ENCODE measurements at regions not wholly inside any gene's neighbourhood (a gene's known extent, or its start where the extent isn't known, plus 50 kb on each side); places are given as distances from the start of the nearest gene placed in this dataset.

GRCh38 chr6:144619966-144620365 is 334.8 kb downstream of the UTRN start:
- no peak for TF ChIP-seq TEAD4 (IDR thresholded peaks at IDR 0.05)
- TF ChIP-seq TAF1 (IDR thresholded peaks at IDR 0.05; ENCODE audit: low read depth): no peak
- no peak for TF ChIP-seq RAD21 (IDR thresholded peaks at IDR 0.05; ENCODE audit: low read depth)
- TF ChIP-seq MAX (IDR thresholded peaks at IDR 0.05): no peak
- no peak for TF ChIP-seq REST (IDR thresholded peaks at IDR 0.05; ENCODE audit: low read depth)
- TF ChIP-seq FOXM1 (IDR thresholded peaks at IDR 0.05; ENCODE audit: borderline replicate concordance, low read depth): no peak
- no peak for TF ChIP-seq EGR1 (IDR thresholded peaks at IDR 0.05)
- TF ChIP-seq YY1 (IDR thresholded peaks at IDR 0.05; ENCODE audit: low read depth): no peak
- no peak for TF ChIP-seq CEBPB (IDR thresholded peaks at IDR 0.05)
- no peak for TF ChIP-seq TCF12 (IDR thresholded peaks at IDR 0.05; ENCODE audit: low read depth)
- no peak for TF ChIP-seq ZBTB7A (IDR thresholded peaks at IDR 0.05; ENCODE audit: low read depth)
- no peak for TF ChIP-seq CREB1 (IDR thresholded peaks at IDR 0.05; ENCODE audit: low read depth)
- TF ChIP-seq NFIC (IDR thresholded peaks at IDR 0.05): no peak
- TF ChIP-seq EP300 (IDR thresholded peaks at IDR 0.05; ENCODE audit: borderline replicate concordance): no peak
- no peak for TF ChIP-seq USF1 (IDR thresholded peaks at IDR 0.05)

GRCh38 chr6:144621332-144621731 is 336.2 kb downstream of the UTRN start:
- TF ChIP-seq EGR1 (IDR thresholded peaks at IDR 0.05) (no peak), ZBTB7A (IDR thresholded peaks at IDR 0.05; ENCODE audit: low read depth) (no peak), MAX (IDR thresholded peaks at IDR 0.05) (no peak), CREB1 (IDR thresholded peaks at IDR 0.05; ENCODE audit: low read depth) (no peak), TAF1 (IDR thresholded peaks at IDR 0.05; ENCODE audit: low read depth) (no peak), RAD21 (IDR thresholded peaks at IDR 0.05; ENCODE audit: low read depth) (no peak), USF1 (IDR thresholded peaks at IDR 0.05) (no peak), CEBPB (IDR thresholded peaks at IDR 0.05) (no peak), FOXM1 (IDR thresholded peaks at IDR 0.05; ENCODE audit: borderline replicate concordance, low read depth) (no peak), TCF12 (IDR thresholded peaks at IDR 0.05; ENCODE audit: low read depth) (no peak), REST (IDR thresholded peaks at IDR 0.05; ENCODE audit: low read depth) (no peak), TEAD4 (IDR thresholded peaks at IDR 0.05) (no peak), YY1 (IDR thresholded peaks at IDR 0.05; ENCODE audit: low read depth) (no peak), NFIC (IDR thresholded peaks at IDR 0.05) (no peak)

GRCh38 chr6:144624246-144624645 is 339.1 kb downstream of the UTRN start:
- no peak for TF ChIP-seq CEBPB (IDR thresholded peaks at IDR 0.05)
- no peak for TF ChIP-seq EP300 (IDR thresholded peaks at IDR 0.05; ENCODE audit: borderline replicate concordance)
- TF ChIP-seq REST (IDR thresholded peaks at IDR 0.05; ENCODE audit: low read depth): no peak
- no peak for TF ChIP-seq TEAD4 (IDR thresholded peaks at IDR 0.05)
- TF ChIP-seq ZBTB7A (IDR thresholded peaks at IDR 0.05; ENCODE audit: low read depth): no peak
- no peak for TF ChIP-seq MAX (IDR thresholded peaks at IDR 0.05)
- no peak for TF ChIP-seq FOXM1 (IDR thresholded peaks at IDR 0.05; ENCODE audit: borderline replicate concordance, low read depth)
- TF ChIP-seq EGR1 (IDR thresholded peaks at IDR 0.05): no peak
- TF ChIP-seq YY1 (IDR thresholded peaks at IDR 0.05; ENCODE audit: low read depth): no peak
- TF ChIP-seq CREB1 (IDR thresholded peaks at IDR 0.05; ENCODE audit: low read depth): no peak
- TF ChIP-seq TCF12 (IDR thresholded peaks at IDR 0.05; ENCODE audit: low read depth): no peak
- no peak for TF ChIP-seq NFIC (IDR thresholded peaks at IDR 0.05)
- no peak for TF ChIP-seq USF1 (IDR thresholded peaks at IDR 0.05)

- TF ChIP-seq REST (IDR thresholded peaks at IDR 0.05; ENCODE audit: low read depth): no peak
- no peak for TF ChIP-seq EGR1 (IDR thresholded peaks at IDR 0.05)
- no peak for TF ChIP-seq EP300 (IDR thresholded peaks at IDR 0.05; ENCODE audit: borderline replicate concordance)
- TF ChIP-seq MAX (IDR thresholded peaks at IDR 0.05): no peak
- TF ChIP-seq FOXM1 (IDR thresholded peaks at IDR 0.05; ENCODE audit: borderline replicate concordance, low read depth): no peak
- TF ChIP-seq YY1 (IDR thresholded peaks at IDR 0.05; ENCODE audit: low read depth): no peak
- TF ChIP-seq NFIC (IDR thresholded peaks at IDR 0.05): no peak
- no peak for TF ChIP-seq RAD21 (IDR thresholded peaks at IDR 0.05; ENCODE audit: low read depth)
- TF ChIP-seq USF1 (IDR thresholded peaks at IDR 0.05): no peak
- TF ChIP-seq CEBPB (IDR thresholded peaks at IDR 0.05): no peak
- TF ChIP-seq TAF1 (IDR thresholded peaks at IDR 0.05; ENCODE audit: low read depth): no peak
Measured at GRCh38 chr6:144624716-144625115, 339.6 kb downstream of the UTRN start.
